ENCODE measurements at regions not wholly inside any gene's neighbourhood (a gene's known extent, or its start where the extent isn't known, plus 50 kb on each side); places are given as distances from the start of the nearest gene placed in this dataset.

GRCh38 chr5:118723021-118723338, 265.4 kb downstream of the DTWD2 start:
- Mint-ChIP-seq H3K27me3 (ENCODE audit: insufficient read depth, unreplicated experiment) (no peaks in the 10 kb centered on the region), H3K9me3 (ENCODE audit: unreplicated experiment) (peaks cover 8% of the 10 kb centered on the region), H3K27ac (ENCODE audit: low read depth, unreplicated experiment) (no peak overlapping the region), H3K36me3 (ENCODE audit: insufficient read depth, unreplicated experiment) (no peaks in the 10 kb centered on the region), H3K4me1 (ENCODE audit: insufficient read depth, unreplicated experiment) (no peaks in the 10 kb centered on the region), H3K4me3 (ENCODE audit: unreplicated experiment) (no peak overlapping the region)
- BruUV-seq (replicated peaks), result no TSS peak
- DNase-seq (ENCODE audit: unreplicated experiment), result no peak
- no peak for TF ChIP-seq CTCF (IDR thresholded peaks at IDR 0.05; ENCODE audit: unreplicated experiment)
- intact Hi-C loops (cut with micrococcal nuclease), result no loop called here
- ChIA-PET CTCF (no interaction called here), POLR2A (no interaction called here)

- BruUV-seq (replicated peaks), result no TSS peak
- Mint-ChIP-seq H3K27ac (ENCODE audit: low read depth, unreplicated experiment) (no peak overlapping the region), H3K36me3 (ENCODE audit: insufficient read depth, unreplicated experiment) (no peaks in the 10 kb centered on the region), H3K4me1 (ENCODE audit: insufficient read depth, unreplicated experiment) (no peaks in the 10 kb centered on the region), H3K9me3 (ENCODE audit: unreplicated experiment) (peaks cover 8% of the 10 kb centered on the region), H3K27me3 (ENCODE audit: insufficient read depth, unreplicated experiment) (no peaks in the 10 kb centered on the region), H3K4me3 (ENCODE audit: unreplicated experiment) (no peak overlapping the region)
- TF ChIP-seq CTCF (IDR thresholded peaks at IDR 0.05; ENCODE audit: unreplicated experiment), result no peak
- CTCF ChIA-PET, result no interaction called here
- POLR2A ChIA-PET, result no interaction called here
- DNase-seq (ENCODE audit: unreplicated experiment), result no peak
- intact Hi-C loops (cut with micrococcal nuclease), result no loop called here
Observed at GRCh38 chr5:118722122-118723020, 266.0 kb downstream of the DTWD2 start.

DNA sequence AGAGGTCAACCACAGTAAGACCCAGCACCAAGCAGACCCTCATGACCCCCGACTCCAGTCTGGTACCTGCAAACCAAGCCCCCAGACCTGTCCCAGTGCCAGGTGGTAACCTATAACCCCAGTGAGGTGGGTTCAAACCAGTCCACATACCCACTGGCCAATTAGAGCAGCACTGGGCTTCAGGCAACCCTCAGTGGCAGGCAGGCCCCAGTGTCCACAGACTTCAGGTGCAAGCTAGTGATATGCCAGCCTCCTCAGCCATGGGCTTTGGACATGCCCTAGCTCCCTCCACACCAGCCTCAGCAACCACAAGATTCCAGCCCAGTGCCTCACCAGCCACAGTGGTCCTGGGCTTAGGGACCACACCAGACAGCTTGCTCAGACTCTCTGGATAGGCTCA, 276.6 kb downstream of the DTWD2 start:
- Mint-ChIP-seq H3K9me3 (ENCODE audit: unreplicated experiment) (peaks cover 9% of the 10 kb centered on the region), H3K27ac (ENCODE audit: low read depth, unreplicated experiment) (no peak overlapping the region), H3K4me1 (ENCODE audit: insufficient read depth, unreplicated experiment) (no peaks in the 10 kb centered on the region), H3K27me3 (ENCODE audit: insufficient read depth, unreplicated experiment) (no peaks in the 10 kb centered on the region), H3K36me3 (ENCODE audit: insufficient read depth, unreplicated experiment) (no peaks in the 10 kb centered on the region), H3K4me3 (ENCODE audit: unreplicated experiment) (no peak overlapping the region)
- POLR2A ChIA-PET, result interaction anchor here (0.6 kb wide), 1 partner anchor 71 kb away, joined by 3 read pairs; no protein-coding TSS in a partner anchor
- intact Hi-C loops (cut with micrococcal nuclease), result no loop called here
- no peak for DNase-seq (ENCODE audit: unreplicated experiment)
- CTCF ChIA-PET, result no interaction called here
- BruUV-seq (replicated peaks), result no TSS peak
- no peak for TF ChIP-seq CTCF (IDR thresholded peaks at IDR 0.05; ENCODE audit: unreplicated experiment)

DNA sequence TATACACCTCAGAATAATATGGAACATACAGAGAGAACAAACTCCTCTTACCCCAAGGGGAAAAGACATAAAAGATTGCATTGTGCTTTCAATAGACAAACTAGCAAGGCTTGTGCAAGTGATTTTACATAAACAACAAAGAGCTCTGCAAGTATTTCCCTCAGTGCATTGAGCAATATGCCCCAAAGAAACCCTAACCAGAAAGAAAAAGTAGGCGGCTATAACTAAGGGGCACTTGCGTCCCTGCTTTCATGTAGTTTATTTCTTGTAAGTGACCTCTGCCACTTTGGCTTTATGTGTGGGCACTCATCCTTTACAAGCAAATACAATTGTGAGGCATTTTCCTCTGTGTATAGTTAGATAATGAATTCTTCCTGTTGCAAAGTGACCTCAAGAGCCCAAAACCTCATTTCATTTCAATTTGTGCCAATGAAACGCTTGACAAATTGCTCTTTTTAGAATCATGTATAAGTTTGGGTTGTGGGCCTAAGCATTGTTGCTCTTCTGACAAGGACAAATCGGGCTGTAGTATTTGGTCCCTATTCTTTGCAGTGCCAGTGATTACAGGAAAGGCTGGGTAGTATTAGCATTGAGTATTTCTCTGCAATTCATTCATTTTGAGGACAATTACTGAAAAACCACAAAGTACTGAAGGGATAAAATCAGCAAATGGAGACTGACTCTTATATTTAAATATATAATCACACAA, 282.2 kb downstream of the DTWD2 start:
- no TSS peak for BruUV-seq (replicated peaks)

More for the DNA sequence above, 282.2 kb downstream of the DTWD2 start:
- no peak for TF ChIP-seq CTCF (IDR thresholded peaks at IDR 0.05; ENCODE audit: unreplicated experiment)
- ChIA-PET POLR2A (no interaction called here), CTCF (no interaction called here)
- Mint-ChIP-seq H3K27me3 (ENCODE audit: insufficient read depth, unreplicated experiment) (no peaks in the 10 kb centered on the region), H3K36me3 (ENCODE audit: insufficient read depth, unreplicated experiment) (no peaks in the 10 kb centered on the region), H3K4me3 (ENCODE audit: unreplicated experiment) (no peak overlapping the region), H3K4me1 (ENCODE audit: insufficient read depth, unreplicated experiment) (no peaks in the 10 kb centered on the region), H3K27ac (ENCODE audit: low read depth, unreplicated experiment) (no peak overlapping the region), H3K9me3 (ENCODE audit: unreplicated experiment) (peaks cover 14% of the 10 kb centered on the region)
- intact Hi-C loops (cut with micrococcal nuclease), result no loop called here
- DNase-seq (ENCODE audit: unreplicated experiment), result no peak
